ENCODE measurements at regions not wholly inside any gene's neighbourhood (a gene's known extent, or its start where the extent isn't known, plus 50 kb on each side); places are given as distances from the start of the nearest gene placed in this dataset.
"Not testable (repeated sequence)": the region's sequence is repeated elsewhere in the genome, so short reads cannot be mapped to it uniquely, and the experiment has no call there.

- TF ChIP-seq CTCF (IDR thresholded peaks at IDR 0.05; ENCODE audit: low read length) (no peak), EZH2 (IDR thresholded peaks at IDR 0.05; ENCODE audit: borderline replicate concordance, low read length) (no peak)
- H3K9me2 ChIP-seq (ENCODE audit: low read depth, low read length): no peaks in the 10 kb centered on the region
- no peaks in the 10 kb centered on the region for H3K79me2 ChIP-seq (ENCODE audit: insufficient read depth, low read length)
These were observed 678.8 kb upstream of the NRP1 start for GRCh38 chr10:34013235-34013634.

DNA sequence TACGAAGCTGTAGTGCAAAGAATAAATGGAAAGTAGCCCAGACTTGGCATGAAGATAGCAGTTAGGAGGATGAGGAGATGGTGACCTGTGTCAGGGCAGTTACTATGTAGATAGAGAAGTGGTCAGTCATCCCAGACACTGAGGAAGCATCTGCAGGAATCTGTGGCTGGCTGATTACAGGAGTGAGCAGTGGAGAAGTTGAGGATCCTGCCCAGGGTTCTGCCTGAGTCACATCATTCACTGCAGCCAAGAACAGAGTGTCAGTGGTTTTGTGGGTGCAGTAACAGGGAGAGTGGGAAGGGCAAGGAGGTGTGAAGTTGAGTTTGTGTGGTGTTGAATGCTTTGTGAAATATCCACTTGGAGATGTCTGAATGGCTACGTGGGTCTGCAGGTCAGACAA lies 676.4 kb upstream of the NRP1 start:
- H2AFZ ChIP-seq (ENCODE audit: low read length): no peak overlapping the region
- H3K27me3 ChIP-seq (ENCODE audit: insufficient read depth, low read length): no peaks in the 10 kb centered on the region
- no peaks in the 10 kb centered on the region for H3K9me3 ChIP-seq (ENCODE audit: low read length)
- H3K9ac ChIP-seq (ENCODE audit: low read length): no peak overlapping the region
- TF ChIP-seq EZH2 (IDR thresholded peaks at IDR 0.05; ENCODE audit: borderline replicate concordance, low read length) (no peak), CTCF (IDR thresholded peaks at IDR 0.05; ENCODE audit: low read length) (no peak)
- H3K4me1 ChIP-seq (ENCODE audit: insufficient read depth, low read length, severe bottlenecking): no peaks in the 10 kb centered on the region
- no peaks in the 10 kb centered on the region for H3K36me3 ChIP-seq (ENCODE audit: insufficient read depth, low read length)
- H3F3A ChIP-seq (ENCODE audit: insufficient read depth, low read length): no peaks in the 10 kb centered on the region
- no peak overlapping the region for H3K4me2 ChIP-seq (ENCODE audit: low read length)
- H3K9me2 ChIP-seq (ENCODE audit: low read depth, low read length): no peaks in the 10 kb centered on the region
- H3K4me3 ChIP-seq (ENCODE audit: low read depth, low read length, poor library complexity, severe bottlenecking): no peak overlapping the region
- no peaks in the 10 kb centered on the region for H4K20me1 ChIP-seq (ENCODE audit: insufficient read depth, low read length)
- H3K27ac ChIP-seq (ENCODE audit: low read depth, low read length, poor library complexity, severe bottlenecking): no peak overlapping the region
- H3K79me2 ChIP-seq (ENCODE audit: insufficient read depth, low read length): no peaks in the 10 kb centered on the region

More at GRCh38 chr10:34013235-34013634, 678.8 kb upstream of the NRP1 start:
- H4K20me1 ChIP-seq (ENCODE audit: insufficient read depth, low read length): no peaks in the 10 kb centered on the region
- H3K36me3 ChIP-seq (ENCODE audit: insufficient read depth, low read length): no peaks in the 10 kb centered on the region
- no peak overlapping the region for H3K4me2 ChIP-seq (ENCODE audit: low read length)
- no peak overlapping the region for H3K9ac ChIP-seq (ENCODE audit: low read length)
- no peaks in the 10 kb centered on the region for H3K9me3 ChIP-seq (ENCODE audit: low read length)
- no peaks in the 10 kb centered on the region for H3F3A ChIP-seq (ENCODE audit: insufficient read depth, low read length)
- H3K27ac ChIP-seq (ENCODE audit: low read depth, low read length, poor library complexity, severe bottlenecking): no peak overlapping the region
- no peaks in the 10 kb centered on the region for H3K27me3 ChIP-seq (ENCODE audit: insufficient read depth, low read length)
- H2AFZ ChIP-seq (ENCODE audit: low read length): no peak overlapping the region
- no peaks in the 10 kb centered on the region for H3K4me1 ChIP-seq (ENCODE audit: insufficient read depth, low read length, severe bottlenecking)
- H3K4me3 ChIP-seq (ENCODE audit: low read depth, low read length, poor library complexity, severe bottlenecking): no peak overlapping the region

- H4K20me1 ChIP-seq (ENCODE audit: insufficient read depth, low read length); H2AFZ ChIP-seq (ENCODE audit: low read length); H3K27me3 ChIP-seq (ENCODE audit: insufficient read depth, low read length); H3K36me3 ChIP-seq (ENCODE audit: insufficient read depth, low read length); H3K9ac ChIP-seq (ENCODE audit: low read length); H3K27ac ChIP-seq (ENCODE audit: low read depth, low read length, poor library complexity, severe bottlenecking); H3F3A ChIP-seq (ENCODE audit: insufficient read depth, low read length); H3K9me3 ChIP-seq (ENCODE audit: low read length); H3K4me1 ChIP-seq (ENCODE audit: insufficient read depth, low read length, severe bottlenecking); H3K4me2 ChIP-seq (ENCODE audit: low read length); H3K79me2 ChIP-seq (ENCODE audit: insufficient read depth, low read length); H3K4me3 ChIP-seq (ENCODE audit: low read depth, low read length, poor library complexity, severe bottlenecking); H3K9me2 ChIP-seq (ENCODE audit: low read depth, low read length): not testable (repeated sequence)
These were observed 675.8 kb upstream of the NRP1 start for GRCh38 chr10:34010228-34010627.

DNA sequence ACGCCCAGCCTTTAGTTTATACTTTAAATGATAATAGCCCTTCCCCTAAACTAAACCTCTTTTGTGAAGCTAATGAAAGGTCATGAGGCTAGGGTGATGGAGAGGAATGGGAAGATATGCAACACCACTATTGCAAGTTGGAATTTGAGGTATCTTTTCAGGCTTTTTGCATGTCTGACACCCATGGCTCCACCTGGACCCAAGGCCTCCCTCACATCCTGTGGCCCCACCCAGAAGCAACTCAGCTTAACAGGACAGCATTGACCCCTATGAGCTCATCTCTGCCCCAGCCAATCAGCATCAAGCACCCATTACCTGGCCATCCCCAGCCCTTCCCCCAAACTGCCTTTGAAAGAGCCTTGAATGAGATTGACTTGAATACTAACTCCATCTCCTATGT lies 674.2 kb upstream of the NRP1 start:
- no peak overlapping the region for H3K27ac ChIP-seq (ENCODE audit: low read depth, low read length, poor library complexity, severe bottlenecking)
- no peaks in the 10 kb centered on the region for H3K9me2 ChIP-seq (ENCODE audit: low read depth, low read length)
- H3K36me3 ChIP-seq (ENCODE audit: insufficient read depth, low read length): no peaks in the 10 kb centered on the region
- no peak overlapping the region for H3K4me2 ChIP-seq (ENCODE audit: low read length)
- no peak overlapping the region for H3K9ac ChIP-seq (ENCODE audit: low read length)
- H3K79me2 ChIP-seq (ENCODE audit: insufficient read depth, low read length): no peaks in the 10 kb centered on the region
- no peaks in the 10 kb centered on the region for H3K9me3 ChIP-seq (ENCODE audit: low read length)
- H4K20me1 ChIP-seq (ENCODE audit: insufficient read depth, low read length): no peaks in the 10 kb centered on the region
- no peak overlapping the region for H3K4me3 ChIP-seq (ENCODE audit: low read depth, low read length, poor library complexity, severe bottlenecking)
- no peak overlapping the region for H2AFZ ChIP-seq (ENCODE audit: low read length)
- TF ChIP-seq EZH2 (IDR thresholded peaks at IDR 0.05; ENCODE audit: borderline replicate concordance, low read length) (no peak), CTCF (IDR thresholded peaks at IDR 0.05; ENCODE audit: low read length) (no peak)
- H3F3A ChIP-seq (ENCODE audit: insufficient read depth, low read length): no peaks in the 10 kb centered on the region
- H3K4me1 ChIP-seq (ENCODE audit: insufficient read depth, low read length, severe bottlenecking): no peaks in the 10 kb centered on the region
- H3K27me3 ChIP-seq (ENCODE audit: insufficient read depth, low read length): no peaks in the 10 kb centered on the region

All from OCI-LY1 (cell line).